Duodenal mucosa (tissue), 2 donors: ENCODE measurements at regions not wholly inside any gene's neighbourhood (a gene's known extent, or its start where the extent isn't known, plus 50 kb on each side); places are given as distances from the start of the nearest gene placed in this dataset.
A peak's percentile ranks its signal among the peaks of the same experiment; 100 is the strongest.

Source experiments
- H3K27ac ChIP-seq: one replicate; pipeline ENCODE4 v1.7.0; 2013; ENCODE audit warnings: low read depth, low read length
- H3K27me3 ChIP-seq, 2 donors: one replicate each; pipeline ENCODE4 v1.7.0; 2013; ENCODE audit warnings: low read length in 2 of 2, control low read depth in 1 of 2; ENCODE audit not compliant: insufficient read depth in 2 of 2, control insufficient read depth in 1 of 2
- H3K36me3 ChIP-seq, 2 donors: one replicate each; pipeline ENCODE4 v1.7.0; 2013; ENCODE audit warnings: low read length in 2 of 2, control low read depth in 1 of 2; ENCODE audit not compliant: insufficient read depth in 2 of 2, control insufficient read depth in 1 of 2
- H3K4me1 ChIP-seq, 2 donors: one replicate each; pipeline ENCODE4 v1.7.0; 2013; ENCODE audit warnings: low read length in 2 of 2, control low read depth in 1 of 2; ENCODE audit not compliant: insufficient read depth in 2 of 2, control insufficient read depth in 1 of 2
- H3K4me3 ChIP-seq, 2 donors: one replicate each; pipeline ENCODE4 v1.7.0; 2013; ENCODE audit warnings: low read length in 2 of 2, low read depth in 1 of 2
- H3K9ac ChIP-seq, 2 donors: one replicate each; pipeline ENCODE4 v1.7.0; 2013; ENCODE audit warnings: low read length in 2 of 2, low read depth in 1 of 2
- H3K9me3 ChIP-seq, 2 donors: one replicate each; pipeline ENCODE4 v1.7.0; 2013; ENCODE audit warnings: low read length in 2 of 2, control low read depth in 1 of 2; ENCODE audit not compliant: control insufficient read depth in 1 of 2

DNA sequence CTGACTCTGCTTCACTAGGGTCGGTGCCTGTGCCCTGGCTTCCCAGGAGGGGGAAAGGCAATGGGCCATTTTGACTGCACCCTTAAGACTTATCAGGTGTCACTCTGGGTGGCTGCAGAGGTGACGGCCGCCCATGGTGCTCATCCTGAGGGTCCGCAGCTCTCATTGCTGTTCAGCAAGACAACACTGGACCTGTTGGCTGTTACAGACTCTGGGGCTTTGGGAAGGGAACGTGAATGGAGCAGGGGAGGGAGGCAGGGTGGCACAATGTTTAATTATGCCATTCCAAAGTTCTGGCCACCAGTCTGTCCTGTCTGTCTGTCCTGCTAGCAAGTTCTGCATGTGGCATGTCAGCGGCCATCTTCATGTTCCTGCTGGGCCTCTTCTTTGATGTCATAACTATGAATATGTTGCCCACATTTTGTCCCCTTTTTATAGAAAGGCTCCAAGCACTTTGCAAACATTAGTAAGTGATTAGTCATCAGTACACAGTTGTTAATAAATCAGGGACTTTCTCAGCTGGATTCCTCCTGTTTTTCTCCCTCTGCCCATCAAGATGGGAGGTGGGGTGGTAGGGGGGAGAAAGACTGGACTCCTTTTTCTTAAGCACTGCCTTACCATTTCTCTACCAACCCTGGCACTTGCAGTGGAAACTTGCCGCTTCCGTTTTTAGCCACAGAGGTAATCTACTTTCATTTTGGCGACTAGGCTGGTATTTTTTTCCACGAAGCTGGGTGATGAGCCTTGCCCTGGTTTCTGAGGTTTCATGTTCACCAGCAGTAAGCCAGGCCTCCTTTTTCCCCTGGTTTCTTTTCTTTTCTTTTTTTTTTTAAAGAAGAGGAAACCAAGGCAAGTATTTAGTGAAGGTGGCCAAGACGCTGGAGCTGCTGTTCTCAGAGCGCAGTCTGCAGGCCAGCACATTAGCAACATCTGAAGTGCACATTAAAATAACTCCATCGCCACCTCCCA, 88.6 kb upstream of the TRIM2 start:
- H3K9me3 ChIP-seq: no peaks in the 10 kb centered on the region
- H3K27me3 ChIP-seq: no peaks in the 10 kb centered on the region
- no peak overlapping the region for H3K27ac ChIP-seq
- peak overlapping the region; percentile 33 to 44 for H3K4me3 ChIP-seq
- H3K36me3 ChIP-seq: no peaks in the 10 kb centered on the region
- H3K9ac ChIP-seq: no peak overlapping the region
- H3K4me1 ChIP-seq: peaks cover 11 to 15% of the 10 kb centered on the region in 2 donors

DNA sequence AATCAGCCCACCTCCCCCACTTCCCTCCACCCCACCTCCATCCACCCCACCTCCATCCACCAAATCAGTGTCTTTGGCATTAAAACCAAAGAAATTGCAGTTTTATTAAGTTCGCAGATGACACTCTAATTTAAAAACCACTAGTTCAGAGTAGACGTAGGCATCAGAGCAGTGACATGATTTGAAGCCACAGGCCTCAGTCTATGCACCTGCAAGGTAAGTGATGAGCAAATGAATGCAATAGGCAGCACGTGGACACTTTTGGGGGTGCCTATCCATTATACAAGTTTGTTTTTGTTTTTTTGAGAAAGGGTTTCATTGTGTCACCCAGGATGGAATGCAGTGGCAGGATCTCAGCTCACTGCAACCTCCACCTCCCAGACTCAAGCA, 88.0 kb upstream of the TRIM2 start:
- H3K4me1 ChIP-seq: peaks cover 11 to 15% of the 10 kb centered on the region in 2 donors
- no peaks in the 10 kb centered on the region for H3K9me3 ChIP-seq
- no peak overlapping the region for H3K27ac ChIP-seq
- no peaks in the 10 kb centered on the region for H3K27me3 ChIP-seq
- H3K36me3 ChIP-seq: no peaks in the 10 kb centered on the region
- H3K9ac ChIP-seq: no peak overlapping the region
- peak overlapping the region in 1 of 2 donors; percentile 44 for H3K4me3 ChIP-seq

DNA sequence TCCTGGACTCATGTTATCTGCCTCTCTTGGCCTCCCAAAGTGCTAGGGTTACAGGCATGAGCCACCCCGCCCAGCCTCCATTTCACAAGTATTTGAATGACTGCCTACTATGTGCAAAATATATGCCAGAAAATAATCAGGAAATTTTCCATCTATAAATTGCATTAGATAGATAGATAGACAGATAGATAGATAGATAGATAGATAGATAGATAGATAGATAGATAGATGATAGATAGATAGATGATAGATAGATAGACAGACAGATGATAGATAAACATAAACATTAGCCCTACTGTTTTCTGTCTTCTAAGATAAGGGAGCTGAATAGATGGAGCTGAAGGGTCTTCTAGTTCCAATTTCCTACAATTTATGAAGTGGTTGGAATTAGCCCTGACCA, 87.4 kb upstream of the TRIM2 start:
- no peak overlapping the region for H3K9ac ChIP-seq

DNA sequence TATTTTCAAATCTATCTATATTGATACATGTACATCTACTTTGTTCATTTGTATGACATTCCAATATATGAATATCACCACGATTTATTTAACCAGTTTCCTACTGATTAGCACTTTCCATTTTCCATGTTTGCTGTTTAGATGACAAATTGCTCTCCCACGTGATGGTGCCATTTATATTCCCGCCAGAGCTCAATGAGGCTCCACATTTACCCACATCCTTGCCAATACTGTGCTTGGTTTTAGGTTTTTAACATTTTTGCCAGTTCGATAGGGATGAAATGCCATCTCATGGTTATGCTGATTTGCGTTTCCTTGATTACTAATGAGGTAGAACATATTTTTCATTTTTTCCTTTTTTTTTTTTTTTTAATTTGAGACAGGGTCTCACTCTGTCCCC, 86.7 kb upstream of the TRIM2 start:
- Histone ChIP-seq H3K9me3 (no peaks in the 10 kb centered on the region), H3K4me1 (peaks cover 11 to 15% of the 10 kb centered on the region in 2 donors), H3K9ac (no peak overlapping the region), H3K4me3 (no peak overlapping the region), H3K27ac (no peak overlapping the region), H3K27me3 (no peaks in the 10 kb centered on the region), H3K36me3 (no peaks in the 10 kb centered on the region)

More for the DNA sequence above, 87.4 kb upstream of the TRIM2 start:
- Histone ChIP-seq H3K27me3 (no peaks in the 10 kb centered on the region), H3K27ac (no peak overlapping the region), H3K9me3 (no peaks in the 10 kb centered on the region), H3K36me3 (no peaks in the 10 kb centered on the region), H3K4me3 (no peak overlapping the region), H3K4me1 (peaks cover 11 to 15% of the 10 kb centered on the region in 2 donors)

DNA sequence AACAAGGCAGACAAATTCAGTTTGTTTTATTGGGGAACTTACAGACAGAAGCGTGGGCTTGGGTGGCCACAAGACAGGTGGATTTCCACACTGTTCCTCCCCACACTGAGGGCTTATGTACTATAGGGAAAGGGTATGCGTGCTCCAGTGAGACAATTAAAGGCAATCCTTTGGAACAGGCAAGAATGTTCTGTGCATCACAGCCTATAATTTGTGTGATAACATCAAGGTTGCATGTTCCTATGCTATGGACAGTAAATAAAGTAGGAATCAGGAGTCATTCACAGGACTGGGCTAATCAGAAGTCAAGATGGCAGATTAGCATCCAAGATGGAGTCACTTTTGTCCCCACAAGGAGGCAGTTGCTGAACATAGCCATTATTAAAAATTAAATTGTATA, 84.6 kb upstream of the TRIM2 start:
- peaks cover 10 to 11% of the 10 kb centered on the region in 2 donors for H3K4me1 ChIP-seq
- no peak overlapping the region for H3K27ac ChIP-seq

DNA sequence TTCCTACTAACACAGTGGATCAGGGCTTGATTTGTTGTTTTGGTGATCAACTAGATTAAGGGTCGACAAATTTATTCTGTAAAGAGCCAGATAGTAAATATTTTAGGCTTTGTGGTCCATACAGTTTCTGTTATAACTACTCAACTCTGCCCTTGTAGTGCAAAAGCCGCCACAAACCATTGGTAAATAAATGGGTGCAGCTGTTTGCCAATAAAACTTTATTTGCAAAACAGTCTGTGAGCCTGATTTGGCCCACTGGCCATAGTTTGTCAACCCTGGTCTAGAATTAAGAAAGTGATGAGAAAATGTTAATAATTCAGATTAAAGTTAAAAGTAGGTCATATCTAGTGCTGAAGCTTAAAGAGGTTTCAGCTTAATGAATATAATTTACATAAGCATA, 84.0 kb upstream of the TRIM2 start:
- Histone ChIP-seq H3K36me3 (no peaks in the 10 kb centered on the region), H3K9ac (no peak overlapping the region), H3K4me3 (no peak overlapping the region), H3K9me3 (no peaks in the 10 kb centered on the region), H3K27ac (no peak overlapping the region), H3K4me1 (peaks cover 5% of the 10 kb centered on the region in 2 donors), H3K27me3 (no peaks in the 10 kb centered on the region)

More for the DNA sequence above, 84.6 kb upstream of the TRIM2 start:
- H3K4me3 ChIP-seq: no peak overlapping the region
- H3K27me3 ChIP-seq: no peaks in the 10 kb centered on the region
- H3K9me3 ChIP-seq: no peaks in the 10 kb centered on the region
- no peaks in the 10 kb centered on the region for H3K36me3 ChIP-seq
- no peak overlapping the region for H3K9ac ChIP-seq

DNA sequence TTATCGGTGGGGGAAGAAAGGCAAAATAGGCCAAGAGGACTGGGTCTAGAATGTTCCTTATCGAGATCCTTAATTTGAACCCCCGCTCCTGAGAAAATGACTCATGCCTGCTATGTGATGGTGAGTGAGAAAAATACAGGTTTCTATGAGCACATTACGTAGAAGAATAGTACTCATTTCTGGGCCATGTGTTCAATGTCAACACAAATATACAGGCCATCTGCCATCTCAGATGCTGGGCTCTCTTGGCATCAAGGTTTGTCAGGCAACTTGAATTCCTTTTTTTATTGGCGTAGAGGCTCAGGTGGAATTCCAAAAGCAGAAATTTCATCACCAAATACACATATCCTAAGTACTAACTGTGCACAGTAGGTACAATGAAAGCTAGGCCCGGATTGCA, 81.4 kb upstream of the TRIM2 start:
- Histone ChIP-seq H3K27ac (no peak overlapping the region), H3K27me3 (no peaks in the 10 kb centered on the region), H3K36me3 (no peaks in the 10 kb centered on the region)

DNA sequence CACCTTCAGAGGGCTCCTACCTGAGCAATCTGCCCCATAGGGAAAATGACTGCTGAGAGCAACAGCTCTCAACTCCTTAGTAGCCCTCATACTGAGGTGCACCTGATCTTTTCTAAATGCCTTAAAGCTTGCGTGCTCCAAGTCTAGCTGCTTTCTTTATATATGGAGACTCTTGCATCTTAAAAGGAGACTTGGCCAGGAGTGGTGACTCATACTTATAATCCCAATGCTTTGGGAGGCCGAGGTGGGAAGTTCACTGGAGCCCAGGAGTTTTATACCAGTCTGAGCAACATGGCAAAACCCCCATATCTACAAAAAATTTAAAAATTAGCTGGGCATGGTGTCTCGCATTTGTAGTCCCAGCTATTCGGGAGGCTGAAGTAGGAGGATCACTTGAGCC, 78.1 kb upstream of the TRIM2 start:
- Histone ChIP-seq H3K4me1 (peaks cover 0 to 3% of the 10 kb centered on the region in 2 donors), H3K27ac (no peak overlapping the region), H3K27me3 (no peaks in the 10 kb centered on the region), H3K9me3 (no peaks in the 10 kb centered on the region), H3K36me3 (no peaks in the 10 kb centered on the region), H3K9ac (no peak overlapping the region), H3K4me3 (no peak overlapping the region)

More for the DNA sequence above, 81.4 kb upstream of the TRIM2 start:
- Histone ChIP-seq H3K9me3 (no peaks in the 10 kb centered on the region), H3K4me1 (peaks cover 0 to 3% of the 10 kb centered on the region in 2 donors), H3K9ac (no peak overlapping the region), H3K4me3 (no peak overlapping the region)

DNA sequence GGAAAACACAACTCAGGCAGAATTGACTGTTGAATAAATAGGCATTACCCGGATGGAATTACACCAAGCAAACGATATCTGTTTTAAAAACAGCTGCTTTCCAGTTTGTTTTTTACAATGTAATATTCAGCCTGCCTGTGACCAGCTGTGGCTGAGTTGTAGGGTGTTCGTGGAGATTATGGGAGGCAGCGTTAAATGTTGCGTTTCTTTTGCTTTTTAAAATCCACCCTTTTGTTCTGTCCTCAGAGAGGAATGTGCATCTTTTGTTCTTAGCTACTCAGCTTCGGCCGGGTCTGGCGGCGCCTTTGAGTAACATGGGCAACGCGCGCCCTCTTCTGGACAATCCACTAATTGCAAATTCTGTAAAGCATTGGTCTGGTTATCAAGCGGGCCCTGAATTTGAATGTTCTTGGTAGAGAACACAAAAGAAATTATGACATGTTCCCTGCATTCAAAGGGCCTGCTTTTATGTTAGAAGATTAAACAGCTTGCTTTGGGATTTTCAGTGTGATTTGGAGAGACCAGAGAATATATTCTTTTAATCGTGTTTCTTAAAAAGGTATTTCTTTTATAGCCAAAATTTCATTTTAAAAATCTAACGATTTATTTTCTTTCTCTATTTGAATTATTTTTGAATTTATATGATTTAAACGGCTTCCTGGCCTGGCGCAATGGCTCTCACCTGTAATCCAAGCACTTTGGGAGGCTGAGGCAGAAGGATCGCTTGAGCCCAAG, 76.3 kb upstream of the TRIM2 start:
- H3K4me3 ChIP-seq: peak overlapping the region in 1 of 2 donors; percentile 9
- peaks cover 0 to 3% of the 10 kb centered on the region in 2 donors for H3K4me1 ChIP-seq
- H3K9ac ChIP-seq: no peak overlapping the region
- no peak overlapping the region for H3K27ac ChIP-seq
- H3K27me3 ChIP-seq: no peaks in the 10 kb centered on the region
- no peaks in the 10 kb centered on the region for H3K9me3 ChIP-seq
- H3K36me3 ChIP-seq: no peaks in the 10 kb centered on the region

DNA sequence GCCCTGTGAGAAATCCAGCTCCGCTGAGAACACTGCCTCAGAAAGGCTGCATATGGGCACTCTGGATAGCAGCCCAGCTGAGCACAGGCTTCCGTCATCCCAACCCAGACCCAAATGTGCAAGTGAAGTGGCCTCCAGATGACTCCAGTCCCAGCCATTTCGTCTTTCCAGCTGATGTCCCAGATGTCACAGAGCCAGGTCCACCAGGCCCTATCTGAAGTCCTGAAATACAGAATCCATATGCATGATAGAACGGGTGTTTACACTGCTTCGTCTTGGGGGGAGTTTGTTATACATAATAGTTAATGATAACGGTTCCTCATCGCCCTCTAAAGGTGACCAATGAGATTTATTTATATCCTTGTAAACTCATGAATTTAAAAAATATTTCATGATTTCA, 72.6 kb upstream of the TRIM2 start:
- Histone ChIP-seq H3K9ac (no peak overlapping the region), H3K9me3 (no peaks in the 10 kb centered on the region), H3K27ac (no peak overlapping the region), H3K4me3 (no peak overlapping the region), H3K36me3 (no peaks in the 10 kb centered on the region), H3K27me3 (no peaks in the 10 kb centered on the region), H3K4me1 (peaks cover 0 to 3% of the 10 kb centered on the region in 2 donors)
